Lower leg skin (tissue), 3 donors: ENCODE measurements at regions not wholly inside any gene's neighbourhood (a gene's known extent, or its start where the extent isn't known, plus 50 kb on each side); places are given as distances from the start of the nearest gene placed in this dataset.

Source experiments
- CTCF ChIP-seq, 3 donors: fragments of 450-650 bp; IDR thresholded peaks; one replicate each; pipeline ENCODE4 v1.5.1; 2016; ENCODE audit warnings: antibody characterized with exemption in 3 of 3, mild to moderate bottlenecking in 3 of 3, moderate library complexity in 2 of 3
- POLR2A ChIP-seq, 2 donors: fragments of 450-650 bp; IDR thresholded peaks; one replicate each; pipeline ENCODE4 v1.6.1; 2016 to 2017; ENCODE audit warnings: antibody characterized with exemption in 2 of 2, mild to moderate bottlenecking in 1 of 2, moderate library complexity in 1 of 2

GRCh38 chr6:139778106-139778505 is 403.7 kb upstream of the CITED2 start:
- TF ChIP-seq POLR2A (IDR thresholded peaks at IDR 0.05) (no peak), CTCF (IDR thresholded peaks at IDR 0.05) (no peak)
